Mucosa of stomach (tissue), 1 donor: ENCODE measurements at regions not wholly inside any gene's neighbourhood (a gene's known extent, or its start where the extent isn't known, plus 50 kb on each side); places are given as distances from the start of the nearest gene placed in this dataset.

Source experiments
- H3K27me3 ChIP-seq: one replicate; pipeline ENCODE4 v1.7.0; 2013; ENCODE audit warnings: mild to moderate bottlenecking, low read length; ENCODE audit not compliant: control insufficient read depth, insufficient read depth
- H3K36me3 ChIP-seq: one replicate; pipeline ENCODE4 v1.7.0; 2013; ENCODE audit warnings: low read length; ENCODE audit not compliant: control insufficient read depth, insufficient read depth
- H3K4me1 ChIP-seq: one replicate; pipeline ENCODE4 v1.7.0; 2013; ENCODE audit warnings: mild to moderate bottlenecking, low read length; ENCODE audit not compliant: control insufficient read depth, insufficient read depth
- H3K4me3 ChIP-seq: one replicate; pipeline ENCODE4 v1.7.0; 2013; ENCODE audit warnings: low read length
- H3K9ac ChIP-seq: one replicate; pipeline ENCODE4 v1.7.0; 2013; ENCODE audit warnings: mild to moderate bottlenecking, low read length, moderate library complexity
- H3K9me3 ChIP-seq: one replicate; pipeline ENCODE4 v1.7.0; 2013; ENCODE audit warnings: mild to moderate bottlenecking, low read length, moderate library complexity; ENCODE audit not compliant: control insufficient read depth
- donor health status: Pancreatic carcinoma.

GRCh38 chr5:67673180-67673579 is 476.6 kb upstream of the CD180 start:
- no peaks in the 10 kb centered on the region for H3K4me1 ChIP-seq
- no peaks in the 10 kb centered on the region for H3K27me3 ChIP-seq
- H3K9ac ChIP-seq, result no peak overlapping the region
- no peaks in the 10 kb centered on the region for H3K36me3 ChIP-seq
- no peak overlapping the region for H3K4me3 ChIP-seq
- H3K9me3 ChIP-seq, result no peaks in the 10 kb centered on the region

- no peaks in the 10 kb centered on the region for H3K27me3 ChIP-seq
- H3K9me3 ChIP-seq, result no peaks in the 10 kb centered on the region
Observed at GRCh38 chr5:67672636-67673035, 476.0 kb upstream of the CD180 start.

GRCh38 chr5:67669916-67670315 is 473.3 kb upstream of the CD180 start:
- no peak overlapping the region for H3K4me3 ChIP-seq
- H3K27me3 ChIP-seq, result no peaks in the 10 kb centered on the region
- no peaks in the 10 kb centered on the region for H3K9me3 ChIP-seq
- H3K9ac ChIP-seq, result no peak overlapping the region
- no peaks in the 10 kb centered on the region for H3K4me1 ChIP-seq
- H3K36me3 ChIP-seq, result no peaks in the 10 kb centered on the region

More at GRCh38 chr5:67672636-67673035, 476.0 kb upstream of the CD180 start:
- Histone ChIP-seq H3K36me3 (no peaks in the 10 kb centered on the region), H3K9ac (no peak overlapping the region), H3K4me1 (no peaks in the 10 kb centered on the region), H3K4me3 (no peak overlapping the region)

- Histone ChIP-seq H3K27me3 (no peaks in the 10 kb centered on the region), H3K36me3 (no peaks in the 10 kb centered on the region), H3K4me1 (no peaks in the 10 kb centered on the region), H3K9me3 (no peaks in the 10 kb centered on the region), H3K4me3 (no peak overlapping the region), H3K9ac (no peak overlapping the region)
Observed at GRCh38 chr5:67660149-67660548, 463.6 kb upstream of the CD180 start.

- Histone ChIP-seq H3K9ac (no peak overlapping the region), H3K4me1 (no peaks in the 10 kb centered on the region), H3K9me3 (no peaks in the 10 kb centered on the region), H3K27me3 (no peaks in the 10 kb centered on the region), H3K36me3 (no peaks in the 10 kb centered on the region), H3K4me3 (no peak overlapping the region)
Observed at GRCh38 chr5:67659288-67659687, 462.7 kb upstream of the CD180 start.

- no peak overlapping the region for H3K9ac ChIP-seq
- H3K36me3 ChIP-seq, result no peaks in the 10 kb centered on the region
- H3K9me3 ChIP-seq, result no peaks in the 10 kb centered on the region
- no peaks in the 10 kb centered on the region for H3K4me1 ChIP-seq
- no peak overlapping the region for H3K4me3 ChIP-seq
- H3K27me3 ChIP-seq, result no peaks in the 10 kb centered on the region
Observed at GRCh38 chr5:67657055-67657454, 460.5 kb upstream of the CD180 start.

- H3K4me1 ChIP-seq, result no peaks in the 10 kb centered on the region
- H3K9ac ChIP-seq, result no peak overlapping the region
- H3K36me3 ChIP-seq, result no peaks in the 10 kb centered on the region
- H3K4me3 ChIP-seq, result no peak overlapping the region
- H3K9me3 ChIP-seq, result no peaks in the 10 kb centered on the region
- no peaks in the 10 kb centered on the region for H3K27me3 ChIP-seq
Observed at GRCh38 chr5:67652201-67652600, 455.6 kb upstream of the CD180 start.

- no peaks in the 10 kb centered on the region for H3K27me3 ChIP-seq
- no peak overlapping the region for H3K4me3 ChIP-seq
- no peaks in the 10 kb centered on the region for H3K9me3 ChIP-seq
- H3K36me3 ChIP-seq, result no peaks in the 10 kb centered on the region
- H3K4me1 ChIP-seq, result no peaks in the 10 kb centered on the region
- H3K9ac ChIP-seq, result no peak overlapping the region
Observed at GRCh38 chr5:67651180-67651579, 454.6 kb upstream of the CD180 start.

GRCh38 chr5:67648201-67648671 is 451.6 kb upstream of the CD180 start:
- H3K36me3 ChIP-seq, result no peaks in the 10 kb centered on the region

GRCh38 chr5:67647772-67648171 is 451.2 kb upstream of the CD180 start:
- H3K9me3 ChIP-seq, result peaks cover 5% of the 10 kb centered on the region
- no peaks in the 10 kb centered on the region for H3K27me3 ChIP-seq
- H3K36me3 ChIP-seq, result no peaks in the 10 kb centered on the region
- no peak overlapping the region for H3K9ac ChIP-seq
- no peaks in the 10 kb centered on the region for H3K4me1 ChIP-seq
- no peak overlapping the region for H3K4me3 ChIP-seq

More at GRCh38 chr5:67648201-67648671, 451.6 kb upstream of the CD180 start:
- H3K9ac ChIP-seq, result no peak overlapping the region
- H3K4me3 ChIP-seq, result no peak overlapping the region
- H3K9me3 ChIP-seq, result peaks cover 5% of the 10 kb centered on the region
- no peaks in the 10 kb centered on the region for H3K27me3 ChIP-seq
- no peaks in the 10 kb centered on the region for H3K4me1 ChIP-seq

- no peaks in the 10 kb centered on the region for H3K4me1 ChIP-seq
- H3K27me3 ChIP-seq, result no peaks in the 10 kb centered on the region
- H3K36me3 ChIP-seq, result no peaks in the 10 kb centered on the region
- no peak overlapping the region for H3K4me3 ChIP-seq
- no peak overlapping the region for H3K9ac ChIP-seq
- H3K9me3 ChIP-seq, result peaks cover 5% of the 10 kb centered on the region
Observed at GRCh38 chr5:67644221-67644920, 447.8 kb upstream of the CD180 start.

- no peak overlapping the region for H3K9ac ChIP-seq
- no peaks in the 10 kb centered on the region for H3K27me3 ChIP-seq
- no peaks in the 10 kb centered on the region for H3K36me3 ChIP-seq
- no peaks in the 10 kb centered on the region for H3K4me1 ChIP-seq
- H3K4me3 ChIP-seq, result no peak overlapping the region
- peaks cover 5% of the 10 kb centered on the region for H3K9me3 ChIP-seq
Observed at GRCh38 chr5:67643536-67643935, 446.9 kb upstream of the CD180 start.

GRCh38 chr5:67639976-67640375 is 443.4 kb upstream of the CD180 start:
- Histone ChIP-seq H3K9me3 (peaks cover 5% of the 10 kb centered on the region), H3K4me3 (no peak overlapping the region), H3K36me3 (no peaks in the 10 kb centered on the region), H3K4me1 (no peaks in the 10 kb centered on the region), H3K27me3 (no peaks in the 10 kb centered on the region), H3K9ac (no peak overlapping the region)
